Aorta (tissue), 5 donors: ENCODE measurements at regions not wholly inside any gene's neighbourhood (a gene's known extent, or its start where the extent isn't known, plus 50 kb on each side); places are given as distances from the start of the nearest gene placed in this dataset.

Experiments
- ATAC-seq: fragments of 200-7000 bp; cut with Tn5 transposase; one replicate; pipeline ENCODE4 v1.9.1; 2022; ENCODE audit warnings: moderate library complexity; ENCODE audit not compliant: low FRiP score
- DNase-seq, 2 donors: peaks; one replicate each; pipeline ENCODE4 v3.0.0-alpha.2; 2020
- H3K27ac ChIP-seq, 2 donors: one replicate each; pipeline ENCODE4 v1.5.1; 2013; ENCODE audit warnings: low read length in 2 of 2, mild to moderate bottlenecking in 2 of 2, moderate library complexity in 2 of 2, control low read depth in 1 of 2, inconsistent platforms in 1 of 2, low read depth in 1 of 2
- H3K27me3 ChIP-seq, 2 donors: one replicate each; pipeline ENCODE4 v1.6.1; 2013; ENCODE audit warnings: control low read depth in 1 of 2, low read length in 1 of 2, mild to moderate bottlenecking in 1 of 2, moderate library complexity in 1 of 2; ENCODE audit not compliant: insufficient read depth in 2 of 2, control insufficient read depth in 1 of 2
- H3K36me3 ChIP-seq, 2 donors: one replicate each; pipeline ENCODE4 v1.6.1; 2013; ENCODE audit warnings: control low read depth in 1 of 2, low read length in 1 of 2, mild to moderate bottlenecking in 1 of 2; ENCODE audit not compliant: insufficient read depth in 2 of 2, control insufficient read depth in 1 of 2
- H3K4me1 ChIP-seq, 2 donors: one replicate each; pipeline ENCODE4 v1.6.1; 2013; ENCODE audit warnings: low read length in 2 of 2, control low read depth in 1 of 2, mild to moderate bottlenecking in 1 of 2, moderate library complexity in 1 of 2; ENCODE audit not compliant: insufficient read depth in 2 of 2, control insufficient read depth in 1 of 2
- H3K4me3 ChIP-seq, 2 donors: one replicate each; pipeline ENCODE4 v1.5.1; 2013; ENCODE audit warnings: low read length in 2 of 2, control low read depth in 1 of 2, mild to moderate bottlenecking in 1 of 2
- H3K9me3 ChIP-seq: one replicate; pipeline ENCODE4 v1.6.1; 2013; ENCODE audit warnings: mild to moderate bottlenecking, low read length; ENCODE audit not compliant: control insufficient read depth
- WGBS, 2 donors: extraction: QIAGEN DNeasy Blood & Tissue Kit; methylation state at CpG; one replicate each; pipeline ENCODE4 v1.1.7; 2013; 5-methylcytosine and 5-hydroxymethylcytosine counted together
- intact Hi-C, 2 donors: fragments of 100-400 bp; cut with DNase I; formaldehyde crosslinking; loops; one replicate each; pipeline versions ENCODE4 v1.14.2 to v1.15.0; 2022
- donor health status: healthy with polysubstance abuse.
- donor health status: Bipolar disorder and iron deficiency.
- donor health status: DM: no; HTN: no; CAD: no.
- donor health status: DM: no; HTN: no; CAD: no.
- donor health status: DM: yes; HTN: yes; CAD: no.

DNA sequence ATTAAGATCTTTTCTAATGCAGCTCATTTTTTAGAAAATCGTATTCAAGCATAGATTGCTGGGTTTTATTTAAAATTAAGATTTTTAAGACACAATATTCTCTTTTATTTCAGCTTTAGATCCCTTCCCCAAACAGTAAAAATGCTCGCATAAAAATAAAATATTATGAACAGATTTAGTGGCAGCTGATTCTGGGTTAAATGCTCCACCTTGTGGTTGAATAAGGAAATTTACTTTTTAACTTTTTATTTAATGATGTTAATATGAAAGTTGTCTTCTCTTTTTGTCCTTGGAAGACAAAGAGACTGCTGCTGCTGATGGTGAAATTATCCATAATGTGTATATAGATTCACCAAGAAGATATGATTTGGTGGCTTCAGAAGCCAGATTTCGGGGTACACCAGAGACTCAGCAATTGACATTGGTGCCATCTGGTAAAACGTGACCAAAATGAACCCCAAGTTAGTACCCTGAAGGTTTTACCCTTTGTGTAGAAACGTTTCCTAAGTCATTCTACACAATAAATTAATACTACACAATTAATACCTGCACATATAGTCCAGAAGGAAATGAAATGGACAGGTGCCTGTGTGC lies 128.0 kb downstream of the ADAMTS1 start:
- intact Hi-C loops = loop anchor here (5.0 to 10.0 kb wide), 2 partner anchors 832 to 835 kb away; no protein-coding TSS in a partner anchor
- no peaks in the 10 kb centered on the region for H3K27me3 ChIP-seq

GRCh38 chr21:26715878-26716506 lies 129.2 kb downstream of the ADAMTS1 start:
- intact Hi-C loops = loop anchor here (5.0 to 10.0 kb wide), 2 partner anchors 831 to 834 kb away; no protein-coding TSS in a partner anchor
- peak; percentile 72 for ATAC-seq
- WGBS, 2 donors = 15 to 18% methylated on average over 7 of the region's 7 CpGs
- Histone ChIP-seq H3K4me3 (no peak overlapping the region), H3K4me1 (no peaks in the 10 kb centered on the region), H3K36me3 (no peaks in the 10 kb centered on the region), H3K9me3 (no peaks in the 10 kb centered on the region), H3K27me3 (no peaks in the 10 kb centered on the region), H3K27ac (no peak overlapping the region)
- DNase-seq = no peak

More for the DNA sequence above, 128.0 kb downstream of the ADAMTS1 start:
- Histone ChIP-seq H3K4me1 (no peaks in the 10 kb centered on the region), H3K4me3 (no peak overlapping the region), H3K27ac (no peak overlapping the region), H3K36me3 (no peaks in the 10 kb centered on the region), H3K9me3 (no peaks in the 10 kb centered on the region)
- ATAC-seq (no peak), DNase-seq (no peak)
- WGBS, 2 donors = 15 to 16% methylated on average over 5 of the region's 5 CpGs

DNA sequence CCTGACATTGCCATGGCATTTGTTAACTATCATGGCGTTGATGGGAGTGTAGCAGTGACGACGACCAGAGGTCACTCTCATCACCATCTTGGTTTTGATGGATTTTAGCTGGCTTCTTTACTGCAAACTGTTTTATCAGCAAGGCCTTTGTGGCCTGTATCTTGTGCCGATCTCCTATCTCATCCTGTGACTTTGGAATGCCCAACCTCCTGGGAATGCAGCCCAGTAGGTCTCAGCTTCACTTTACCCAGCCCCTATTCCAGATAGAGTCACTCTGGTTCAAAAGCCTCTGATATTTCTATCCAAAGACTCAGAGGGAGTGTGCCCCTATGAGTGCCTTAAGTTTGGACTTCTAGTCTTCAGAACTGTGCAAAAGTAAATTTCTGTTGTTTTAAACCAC lies 130.1 kb downstream of the ADAMTS1 start:
- no peaks in the 10 kb centered on the region for H3K4me1 ChIP-seq
- H3K9me3 ChIP-seq = no peaks in the 10 kb centered on the region
- intact Hi-C loops = loop anchor here (5.0 to 10.0 kb wide), 2 partner anchors 830 to 833 kb away; no protein-coding TSS in a partner anchor
- no peak for DNase-seq
- no peaks in the 10 kb centered on the region for H3K27me3 ChIP-seq
- WGBS, 2 donors = 74 to 85% methylated on average over 4 of the region's 4 CpGs
- H3K36me3 ChIP-seq = no peaks in the 10 kb centered on the region
- H3K27ac ChIP-seq = no peak overlapping the region
- no peak overlapping the region for H3K4me3 ChIP-seq
- ATAC-seq = no peak

- intact Hi-C loops = loop anchor here in 1 of 2 donors (10.0 kb wide), 1 partner anchor 825 kb away; no protein-coding TSS in a partner anchor
- DNase-seq (no peak), ATAC-seq (no peak)
- 84 to 85% methylated on average over 11 of the region's 11 CpGs for WGBS, 2 donors
- Histone ChIP-seq H3K27me3 (no peaks in the 10 kb centered on the region), H3K9me3 (no peaks in the 10 kb centered on the region), H3K27ac (no peak overlapping the region), H3K4me1 (no peaks in the 10 kb centered on the region), H3K36me3 (no peaks in the 10 kb centered on the region), H3K4me3 (no peak overlapping the region)
Measured at GRCh38 chr21:26710155-26710554, 135.1 kb downstream of the ADAMTS1 start.

- WGBS, 2 donors = 77 to 87% methylated on average over 7 of the region's 7 CpGs
- no peaks in the 10 kb centered on the region for H3K36me3 ChIP-seq
- no peak overlapping the region for H3K4me3 ChIP-seq
- ATAC-seq = no peak
- no peak for DNase-seq
- H3K9me3 ChIP-seq = no peaks in the 10 kb centered on the region
- H3K27me3 ChIP-seq = no peaks in the 10 kb centered on the region
- no peaks in the 10 kb centered on the region for H3K4me1 ChIP-seq
- H3K27ac ChIP-seq = no peak overlapping the region
- intact Hi-C loops = no loop called here
Measured at GRCh38 chr21:26709090-26709489, 136.0 kb upstream of the CYYR1 start.

- no peaks in the 10 kb centered on the region for H3K9me3 ChIP-seq
- no peaks in the 10 kb centered on the region for H3K36me3 ChIP-seq
- ATAC-seq (no peak), DNase-seq (no peak)
- H3K27me3 ChIP-seq = no peaks in the 10 kb centered on the region
- H3K4me3 ChIP-seq = no peak overlapping the region
- no peak overlapping the region for H3K27ac ChIP-seq
- WGBS, 2 donors = 93 to 98% methylated on average over 3 of the region's 3 CpGs
- intact Hi-C loops = no loop called here
- H3K4me1 ChIP-seq = no peaks in the 10 kb centered on the region
Measured at GRCh38 chr21:26708223-26708800, 135.2 kb upstream of the CYYR1 start.

DNA sequence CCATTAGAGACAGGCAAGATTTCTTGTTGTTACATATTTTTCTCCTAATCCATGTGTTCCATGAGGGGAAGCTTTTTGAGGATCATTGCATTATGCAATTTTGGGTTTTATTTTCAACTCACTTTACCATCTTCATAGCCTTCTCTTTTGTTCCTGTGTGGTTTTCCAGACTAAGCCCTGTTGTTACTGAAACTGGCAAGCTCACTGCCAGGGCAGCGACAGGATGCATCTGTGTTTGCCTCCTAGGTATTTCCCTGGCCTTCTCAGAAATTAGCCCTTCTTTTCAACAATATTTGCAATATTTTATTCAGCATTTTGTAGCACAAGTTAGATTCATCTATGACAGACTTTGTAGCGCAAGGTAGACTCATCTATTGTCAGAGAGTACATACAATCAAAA lies 134.2 kb upstream of the CYYR1 start:
- no peak overlapping the region for H3K27ac ChIP-seq
- no peak for DNase-seq
- H3K4me3 ChIP-seq = no peak overlapping the region
- no peak for ATAC-seq
- no peaks in the 10 kb centered on the region for H3K9me3 ChIP-seq
- no peaks in the 10 kb centered on the region for H3K4me1 ChIP-seq
- intact Hi-C loops = no loop called here
- 93 to 95% methylated on average over 2 of the region's 2 CpGs for WGBS, 2 donors
- H3K36me3 ChIP-seq = no peaks in the 10 kb centered on the region
- H3K27me3 ChIP-seq = no peaks in the 10 kb centered on the region

DNA sequence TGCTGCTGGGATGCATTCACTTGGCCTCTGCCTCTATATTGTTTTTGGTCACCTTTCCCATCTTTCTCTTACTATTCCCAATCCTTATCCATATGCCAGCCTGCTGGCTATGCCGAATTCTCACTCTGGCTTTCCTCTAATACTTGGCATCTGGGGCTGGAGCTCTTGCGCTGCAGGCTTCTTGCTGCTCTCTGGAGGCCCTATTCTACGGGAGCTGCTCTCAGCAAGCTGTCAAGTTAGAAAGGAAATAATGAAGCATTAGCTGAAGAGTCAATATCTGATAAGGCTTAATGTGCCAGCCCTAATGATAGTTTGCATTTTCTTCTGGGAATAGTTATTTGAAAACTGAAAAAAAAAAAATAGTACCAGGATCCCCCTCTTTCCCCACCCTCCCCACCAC lies 125.3 kb upstream of the CYYR1 start:
- Histone ChIP-seq H3K4me1 (no peaks in the 10 kb centered on the region), H3K9me3 (peaks cover 2% of the 10 kb centered on the region), H3K27ac (no peak overlapping the region), H3K27me3 (no peaks in the 10 kb centered on the region), H3K36me3 (no peaks in the 10 kb centered on the region), H3K4me3 (no peak overlapping the region)
- DNase-seq (no peak), ATAC-seq (no peak)
- intact Hi-C loops = no loop called here
- WGBS, 2 donors = 45 to 55% methylated on average over 3 of the region's 3 CpGs

- Histone ChIP-seq H3K27ac (no peak overlapping the region), H3K27me3 (no peaks in the 10 kb centered on the region), H3K36me3 (no peaks in the 10 kb centered on the region), H3K4me1 (no peaks in the 10 kb centered on the region), H3K4me3 (no peak overlapping the region), H3K9me3 (peaks cover 5% of the 10 kb centered on the region)
- WGBS, 2 donors = 79 to 84% methylated on average over 2 of the region's 2 CpGs
- ATAC-seq (no peak), DNase-seq (no peak)
- intact Hi-C loops = no loop called here
Measured at GRCh38 chr21:26691416-26691815, 118.3 kb upstream of the CYYR1 start.
